Kidney epithelial cell (primary cell): ENCODE measurements at regions not wholly inside any gene's neighbourhood (a gene's known extent, or its start where the extent isn't known, plus 50 kb on each side); places are given as distances from the start of the nearest gene placed in this dataset.

ENCODE experiments used
- DNase-seq: peaks from one replicate; pipeline ENCODE4 v3.0.0-alpha.2; 2010; ENCODE audit warnings: low read depth
- H3K27me3 ChIP-seq: 2 replicates; pipeline ENCODE4 v1.6.0; 2011; ENCODE audit warnings: low read length; ENCODE audit not compliant: control insufficient read depth, insufficient read depth
- H3K36me3 ChIP-seq: 2 replicates; pipeline ENCODE4 v1.5.1; 2011; ENCODE audit warnings: low read length; ENCODE audit not compliant: control insufficient read depth, insufficient read depth
- H3K4me3 ChIP-seq: 2 replicates; pipeline ENCODE4 v1.5.1; 2011; ENCODE audit warnings: low read depth, mild to moderate bottlenecking, control low read depth, low read length
- TF ChIP-seq, protein P1 (sequence below): IDR thresholded peaks from 2 replicates; pipeline ENCODE4 v1.5.1; 2011; ENCODE audit warnings: mild to moderate bottlenecking, moderate library complexity, low read length, control low read depth, inconsistent platforms; ENCODE audit not compliant: insufficient read depth, poor library complexity, severe bottlenecking

- no peak for DNase-seq
- TF ChIP-seq, protein P1, sequence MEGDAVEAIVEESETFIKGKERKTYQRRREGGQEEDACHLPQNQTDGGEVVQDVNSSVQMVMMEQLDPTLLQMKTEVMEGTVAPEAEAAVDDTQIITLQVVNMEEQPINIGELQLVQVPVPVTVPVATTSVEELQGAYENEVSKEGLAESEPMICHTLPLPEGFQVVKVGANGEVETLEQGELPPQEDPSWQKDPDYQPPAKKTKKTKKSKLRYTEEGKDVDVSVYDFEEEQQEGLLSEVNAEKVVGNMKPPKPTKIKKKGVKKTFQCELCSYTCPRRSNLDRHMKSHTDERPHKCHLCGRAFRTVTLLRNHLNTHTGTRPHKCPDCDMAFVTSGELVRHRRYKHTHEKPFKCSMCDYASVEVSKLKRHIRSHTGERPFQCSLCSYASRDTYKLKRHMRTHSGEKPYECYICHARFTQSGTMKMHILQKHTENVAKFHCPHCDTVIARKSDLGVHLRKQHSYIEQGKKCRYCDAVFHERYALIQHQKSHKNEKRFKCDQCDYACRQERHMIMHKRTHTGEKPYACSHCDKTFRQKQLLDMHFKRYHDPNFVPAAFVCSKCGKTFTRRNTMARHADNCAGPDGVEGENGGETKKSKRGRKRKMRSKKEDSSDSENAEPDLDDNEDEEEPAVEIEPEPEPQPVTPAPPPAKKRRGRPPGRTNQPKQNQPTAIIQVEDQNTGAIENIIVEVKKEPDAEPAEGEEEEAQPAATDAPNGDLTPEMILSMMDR, result no peak
- Histone ChIP-seq H3K4me3 (no peak overlapping the region), H3K27me3 (peaks cover 4% of the 10 kb centered on the region), H3K36me3 (no peaks in the 10 kb centered on the region)
Measured at GRCh38 chr13:111539791-111540446, 219.5 kb downstream of the TEX29 start.

DNA sequence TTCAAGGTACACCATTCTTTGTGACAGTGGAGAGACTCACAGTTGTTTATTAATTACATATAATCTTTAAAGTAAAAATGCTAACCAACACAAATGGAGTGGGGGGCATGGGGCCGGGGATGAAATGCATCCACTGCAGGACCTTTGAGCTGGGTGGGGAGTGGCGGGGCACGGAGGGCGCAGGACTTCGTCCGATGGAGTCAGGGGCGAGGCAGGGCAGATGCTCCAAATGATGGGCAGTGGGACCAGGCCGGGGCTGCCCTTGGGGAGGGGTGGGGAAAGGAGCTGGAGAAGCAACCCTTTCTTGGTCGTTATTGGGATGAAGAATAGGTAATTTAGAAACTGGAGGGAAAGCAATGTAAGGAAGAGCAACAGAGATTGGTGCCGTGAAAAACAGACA is 220.0 kb downstream of the TEX29 start:
- H3K4me3 ChIP-seq, result no peak overlapping the region
- TF ChIP-seq, protein P1, result no peak
- DNase-seq, result no peak
- no peaks in the 10 kb centered on the region for H3K27me3 ChIP-seq
- no peaks in the 10 kb centered on the region for H3K36me3 ChIP-seq

DNA sequence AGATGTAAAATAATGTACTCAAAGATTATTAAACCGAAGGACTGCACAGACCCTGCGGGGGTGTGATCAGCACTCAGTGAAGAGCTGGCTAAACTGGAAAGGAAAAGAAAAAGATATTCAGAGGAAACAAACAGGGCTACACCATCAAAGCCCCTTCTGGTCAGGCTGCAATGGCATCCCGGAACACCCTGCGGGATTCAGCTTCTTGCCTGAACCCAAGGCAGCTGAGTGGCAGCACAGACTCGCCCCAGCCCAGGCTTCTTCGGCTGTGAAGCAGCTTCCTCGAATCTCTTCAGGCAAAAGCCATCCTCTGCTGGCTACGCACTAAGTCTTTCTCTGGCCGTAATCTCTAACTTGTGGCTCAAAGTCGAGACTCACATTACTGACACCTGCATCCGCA is 220.9 kb downstream of the TEX29 start:
- H3K27me3 ChIP-seq, result no peaks in the 10 kb centered on the region
- no peak for DNase-seq
- no peak overlapping the region for H3K4me3 ChIP-seq
- no peaks in the 10 kb centered on the region for H3K36me3 ChIP-seq
- TF ChIP-seq, protein P1, result no peak

GRCh38 chr13:111541752-111542529 is 221.5 kb downstream of the TEX29 start:
- no peaks in the 10 kb centered on the region for H3K36me3 ChIP-seq
- no peaks in the 10 kb centered on the region for H3K27me3 ChIP-seq
- no peak for DNase-seq
- TF ChIP-seq, protein P1, result no peak
- H3K4me3 ChIP-seq, result no peak overlapping the region

DNA sequence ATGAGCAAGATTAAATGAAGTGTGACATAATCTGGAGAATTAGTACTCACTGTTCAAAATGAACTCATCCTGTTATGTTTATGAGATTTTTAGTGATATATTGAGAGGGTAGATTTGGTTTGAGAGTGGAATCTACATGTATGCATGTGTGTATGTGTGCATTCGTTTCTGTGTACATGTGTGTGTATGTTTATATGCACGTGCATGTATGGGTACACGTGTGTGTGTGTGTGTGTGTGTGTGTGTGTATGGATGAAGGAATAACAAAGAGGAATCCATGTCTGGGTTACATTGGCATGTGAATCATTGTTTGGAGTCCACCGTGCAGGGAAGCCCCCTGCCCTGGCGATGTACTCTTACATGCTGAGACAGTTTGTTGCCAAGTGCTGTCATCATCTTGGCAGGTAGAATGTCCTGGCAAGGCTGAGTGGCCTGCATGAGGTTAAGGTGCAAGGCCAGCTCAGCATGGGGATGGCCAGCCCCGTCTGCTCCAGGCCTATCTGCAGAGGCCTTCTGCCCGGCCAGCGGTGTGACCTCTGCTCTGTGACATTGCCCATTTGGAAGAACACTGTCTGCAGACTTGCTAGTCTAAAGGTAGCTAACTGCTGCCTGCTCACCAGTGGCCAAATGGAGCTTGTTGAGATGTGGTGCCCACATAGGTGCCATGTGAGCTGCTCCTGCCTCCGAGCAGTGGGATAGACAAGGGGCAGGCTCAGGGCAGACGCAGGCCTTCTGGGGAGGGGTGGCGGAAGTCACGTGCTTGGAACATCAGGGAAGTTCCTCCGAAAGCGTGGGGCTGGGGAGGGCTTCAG is 222.3 kb downstream of the TEX29 start:
- no peak overlapping the region for H3K4me3 ChIP-seq
- H3K27me3 ChIP-seq, result no peaks in the 10 kb centered on the region
- DNase-seq, result no peak
- TF ChIP-seq, protein P1, result no peak
- H3K36me3 ChIP-seq, result no peaks in the 10 kb centered on the region
